ENCODE measurements at regions not wholly inside any gene's neighbourhood (a gene's known extent, or its start where the extent isn't known, plus 50 kb on each side); places are given as distances from the start of the nearest gene placed in this dataset.

DNA sequence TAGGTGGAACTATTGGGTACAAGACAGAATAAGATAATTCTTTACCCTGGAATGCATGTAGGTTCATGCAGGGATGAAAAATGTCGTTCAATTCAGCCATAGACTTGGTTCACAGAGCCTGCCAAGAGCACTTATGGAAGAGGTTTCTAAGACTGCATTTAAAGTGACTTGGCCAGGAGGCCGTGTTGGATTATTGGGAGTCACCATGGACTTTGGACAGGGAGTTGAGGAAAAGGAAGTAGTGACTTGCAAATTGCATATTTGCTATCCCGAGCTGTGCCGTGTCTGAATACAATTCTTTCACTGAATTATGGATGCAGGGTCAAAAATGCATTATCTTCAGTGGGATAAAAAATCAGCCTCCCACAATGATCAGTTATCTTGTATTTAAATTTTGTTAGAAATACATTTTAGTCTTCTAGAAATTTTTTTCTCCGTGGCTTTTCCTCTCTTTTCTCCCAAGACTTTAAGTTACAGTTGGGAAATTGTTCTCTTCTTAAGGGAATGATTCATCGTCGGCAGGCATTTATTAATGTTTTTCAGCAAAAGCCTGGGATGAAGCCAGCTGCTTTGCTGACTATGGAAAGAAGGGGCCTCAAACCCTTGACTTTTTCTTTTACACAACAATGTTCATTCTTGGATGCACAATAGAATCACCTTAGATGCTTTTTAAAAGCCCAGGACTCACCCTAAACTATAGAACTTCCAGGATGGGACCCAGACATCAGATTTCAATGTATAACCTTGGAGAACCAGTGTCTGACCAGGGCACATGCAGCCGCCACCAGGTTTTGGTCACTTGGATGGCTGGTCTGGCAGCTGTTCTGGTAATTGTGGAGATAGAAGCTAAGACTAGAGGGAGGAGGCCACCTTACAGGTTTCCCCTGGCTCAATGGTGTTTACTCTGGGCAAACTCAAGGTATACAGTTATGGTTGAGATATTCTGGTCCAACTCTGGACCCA is 70.8 kb downstream of the FAT3 start:
- no TSS peak for BruUV-seq (replicated peaks)
- intact Hi-C loops (cut with micrococcal nuclease; ENCODE audit: unreplicated experiment) (no loop called here), in situ Hi-C loops (cut with HindIII; ENCODE audit: low pct_unique_long_range_greater_than_20kb, low sequenced_read_pairs) (no loop called here)
- CTCF ChIA-PET, result no interaction called here
- H3K36me3 ChIP-seq (ENCODE audit: control insufficient read depth, insufficient read depth, low read length), result no peaks in the 10 kb centered on the region
- H3K27ac ChIP-seq (ENCODE audit: low read length), result no peak overlapping the region
- no peak overlapping the region for H3K4me3 ChIP-seq (ENCODE audit: low read depth in 2 of 2, low read length in 2 of 2)
- H3K4me1 ChIP-seq (ENCODE audit: control insufficient read depth, insufficient read depth, low read length), result no peaks in the 10 kb centered on the region
- DNase-seq (ENCODE audit: low read depth, low spot score) (no peak), ATAC-seq (no peak)
- no peaks in the 10 kb centered on the region for H3K9me3 ChIP-seq (ENCODE audit: control insufficient read depth, insufficient read depth, low read depth, low read length)
- POLR2A ChIA-PET, result interaction anchor here (0.7 kb wide), 1 partner anchor 8 kb away, joined by 3 read pairs; no protein-coding TSS in a partner anchor
- H3K27me3 ChIP-seq (ENCODE audit: control insufficient read depth, insufficient read depth, low read length), result no peaks in the 10 kb centered on the region
- TF ChIP-seq, protein P1, sequence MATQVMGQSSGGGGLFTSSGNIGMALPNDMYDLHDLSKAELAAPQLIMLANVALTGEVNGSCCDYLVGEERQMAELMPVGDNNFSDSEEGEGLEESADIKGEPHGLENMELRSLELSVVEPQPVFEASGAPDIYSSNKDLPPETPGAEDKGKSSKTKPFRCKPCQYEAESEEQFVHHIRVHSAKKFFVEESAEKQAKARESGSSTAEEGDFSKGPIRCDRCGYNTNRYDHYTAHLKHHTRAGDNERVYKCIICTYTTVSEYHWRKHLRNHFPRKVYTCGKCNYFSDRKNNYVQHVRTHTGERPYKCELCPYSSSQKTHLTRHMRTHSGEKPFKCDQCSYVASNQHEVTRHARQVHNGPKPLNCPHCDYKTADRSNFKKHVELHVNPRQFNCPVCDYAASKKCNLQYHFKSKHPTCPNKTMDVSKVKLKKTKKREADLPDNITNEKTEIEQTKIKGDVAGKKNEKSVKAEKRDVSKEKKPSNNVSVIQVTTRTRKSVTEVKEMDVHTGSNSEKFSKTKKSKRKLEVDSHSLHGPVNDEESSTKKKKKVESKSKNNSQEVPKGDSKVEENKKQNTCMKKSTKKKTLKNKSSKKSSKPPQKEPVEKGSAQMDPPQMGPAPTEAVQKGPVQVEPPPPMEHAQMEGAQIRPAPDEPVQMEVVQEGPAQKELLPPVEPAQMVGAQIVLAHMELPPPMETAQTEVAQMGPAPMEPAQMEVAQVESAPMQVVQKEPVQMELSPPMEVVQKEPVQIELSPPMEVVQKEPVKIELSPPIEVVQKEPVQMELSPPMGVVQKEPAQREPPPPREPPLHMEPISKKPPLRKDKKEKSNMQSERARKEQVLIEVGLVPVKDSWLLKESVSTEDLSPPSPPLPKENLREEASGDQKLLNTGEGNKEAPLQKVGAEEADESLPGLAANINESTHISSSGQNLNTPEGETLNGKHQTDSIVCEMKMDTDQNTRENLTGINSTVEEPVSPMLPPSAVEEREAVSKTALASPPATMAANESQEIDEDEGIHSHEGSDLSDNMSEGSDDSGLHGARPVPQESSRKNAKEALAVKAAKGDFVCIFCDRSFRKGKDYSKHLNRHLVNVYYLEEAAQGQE (IDR thresholded peaks at IDR 0.05; ENCODE audit: insufficient read depth in 1 of 2, low read depth in 2 of 2, low read length in 1 of 2), result no peak
- no peak for TF ChIP-seq POLR2AphosphoS5 (IDR thresholded peaks at IDR 0.05; ENCODE audit: low read depth, low read length)
- TF ChIP-seq, protein P2, sequence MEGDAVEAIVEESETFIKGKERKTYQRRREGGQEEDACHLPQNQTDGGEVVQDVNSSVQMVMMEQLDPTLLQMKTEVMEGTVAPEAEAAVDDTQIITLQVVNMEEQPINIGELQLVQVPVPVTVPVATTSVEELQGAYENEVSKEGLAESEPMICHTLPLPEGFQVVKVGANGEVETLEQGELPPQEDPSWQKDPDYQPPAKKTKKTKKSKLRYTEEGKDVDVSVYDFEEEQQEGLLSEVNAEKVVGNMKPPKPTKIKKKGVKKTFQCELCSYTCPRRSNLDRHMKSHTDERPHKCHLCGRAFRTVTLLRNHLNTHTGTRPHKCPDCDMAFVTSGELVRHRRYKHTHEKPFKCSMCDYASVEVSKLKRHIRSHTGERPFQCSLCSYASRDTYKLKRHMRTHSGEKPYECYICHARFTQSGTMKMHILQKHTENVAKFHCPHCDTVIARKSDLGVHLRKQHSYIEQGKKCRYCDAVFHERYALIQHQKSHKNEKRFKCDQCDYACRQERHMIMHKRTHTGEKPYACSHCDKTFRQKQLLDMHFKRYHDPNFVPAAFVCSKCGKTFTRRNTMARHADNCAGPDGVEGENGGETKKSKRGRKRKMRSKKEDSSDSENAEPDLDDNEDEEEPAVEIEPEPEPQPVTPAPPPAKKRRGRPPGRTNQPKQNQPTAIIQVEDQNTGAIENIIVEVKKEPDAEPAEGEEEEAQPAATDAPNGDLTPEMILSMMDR (IDR thresholded peaks at IDR 0.05), result no peak
- TF ChIP-seq TCF7L2 (IDR thresholded peaks at IDR 0.05; ENCODE audit: low read depth, low read length), result no peak

DNA sequence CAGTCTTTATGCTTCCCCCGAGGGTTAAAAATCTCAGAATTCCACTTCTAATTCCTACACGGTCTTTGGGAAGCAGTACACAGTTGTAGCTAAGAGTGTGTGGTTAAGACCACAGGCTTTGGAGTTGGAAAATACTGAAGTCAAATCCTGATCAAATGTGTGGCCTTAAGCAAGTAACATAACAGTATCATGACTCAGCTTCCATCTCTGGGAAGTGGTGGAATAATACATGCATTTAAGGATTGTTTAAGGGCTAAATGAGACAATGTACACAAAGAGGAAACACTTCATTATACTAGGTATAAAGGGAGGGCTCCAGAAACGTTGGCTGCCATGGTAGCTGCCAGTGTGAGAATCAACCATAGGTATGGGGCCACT is 71.5 kb downstream of the FAT3 start:
- POLR2A ChIA-PET, result interaction anchor here (0.7 kb wide), 1 partner anchor 9 kb away, joined by 3 read pairs; no protein-coding TSS in a partner anchor
- no peaks in the 10 kb centered on the region for H3K27me3 ChIP-seq (ENCODE audit: control insufficient read depth, insufficient read depth, low read length)
- H3K9me3 ChIP-seq (ENCODE audit: control insufficient read depth, insufficient read depth, low read depth, low read length), result no peaks in the 10 kb centered on the region
- no peak overlapping the region for H3K27ac ChIP-seq (ENCODE audit: low read length)
- TF ChIP-seq, protein P2 (IDR thresholded peaks at IDR 0.05), result no peak
- no peak for TF ChIP-seq SIN3A (IDR thresholded peaks at IDR 0.05; ENCODE audit: borderline replicate concordance, insufficient read depth, low read depth, low read length)
- TF ChIP-seq POLR2AphosphoS5 (IDR thresholded peaks at IDR 0.05; ENCODE audit: low read depth, low read length), result no peak
- TF ChIP-seq, protein P1 (IDR thresholded peaks at IDR 0.05; ENCODE audit: insufficient read depth in 1 of 2, low read depth in 2 of 2, low read length in 1 of 2), result no peak
- no peak for TF ChIP-seq TCF7L2 (IDR thresholded peaks at IDR 0.05; ENCODE audit: low read depth, low read length)
- in situ Hi-C loops (cut with HindIII; ENCODE audit: low pct_unique_long_range_greater_than_20kb, low sequenced_read_pairs), result no loop called here
- CTCF ChIA-PET, result no interaction called here
- H3K36me3 ChIP-seq (ENCODE audit: control insufficient read depth, insufficient read depth, low read length), result no peaks in the 10 kb centered on the region
- BruUV-seq (replicated peaks), result no TSS peak
- no peak overlapping the region for H3K4me3 ChIP-seq (ENCODE audit: low read depth in 2 of 2, low read length in 2 of 2)
- intact Hi-C loops (cut with micrococcal nuclease; ENCODE audit: unreplicated experiment), result no loop called here
- H3K4me1 ChIP-seq (ENCODE audit: control insufficient read depth, insufficient read depth, low read length), result no peaks in the 10 kb centered on the region
- ATAC-seq, result no peak
- no peak for DNase-seq (ENCODE audit: low read depth, low spot score)

Measured in Panc1 (cell line).